Pancreas (tissue), 10 donors: ENCODE measurements at regions not wholly inside any gene's neighbourhood (a gene's known extent, or its start where the extent isn't known, plus 50 kb on each side); places are given as distances from the start of the nearest gene placed in this dataset.

Experiments used
- ATAC-seq, 4 donors: fragments of 200-7000 bp; cut with Tn5 transposase; one replicate each; pipeline versions ENCODE4 v1.8.0 to v1.9.1; 2020; ENCODE audit warnings: mild to moderate bottlenecking in 4 of 4, moderate library complexity in 4 of 4
- DNase-seq, 6 donors: peaks; one replicate each; pipeline ENCODE4 v3.0.0-alpha.2; 2020
- FAIRE-seq: peaks from 2 replicates; lab custom pipeline; 2012; peaks lifted over from hg19 to GRCh38; lab: Jason Lieb, UNC
- H3K27ac ChIP-seq, 4 donors: fragments of 200-600 bp; sonication (generic); 1 replicate in 3 of 4; 2 replicates in 1 of 4; pipeline versions ENCODE4 v1.5.0 to v1.8.0; 2020
- H3K27me3 ChIP-seq, 4 donors: fragments of 200-600 bp; one replicate each; pipeline ENCODE4 v1.8.0; 2021
- H3K36me3 ChIP-seq, 3 donors: fragments of 200-600 bp; sonication (generic) in 1 of 3; one replicate each; pipeline versions ENCODE4 v1.5.0 to v1.8.0; 2020 to 2021
- H3K4me1 ChIP-seq, 3 donors: fragments of 200-600 bp; one replicate each; pipeline ENCODE4 v1.8.0; 2021
- H3K4me3 ChIP-seq, 4 donors: fragments of 200-600 bp; sonication (generic) in 2 of 4; one replicate each; pipeline versions ENCODE4 v1.5.0 to v1.8.0; 2020 to 2021
- H3K9me3 ChIP-seq, 4 donors: fragments of 200-600 bp; one replicate each; pipeline ENCODE4 v1.8.0; 2021
- WGBS, 2 donors: extraction: QIAGEN DNeasy Blood & Tissue Kit; methylation state at CpG; one replicate each; pipeline ENCODE4 v1.1.7; 2013; 5-methylcytosine and 5-hydroxymethylcytosine counted together
- intact Hi-C, 3 donors: fragments of 100-400 bp; cut with DNase I; formaldehyde crosslinking; loops; one replicate each; pipeline versions ENCODE4 v1.11.1 to v1.14.2; 2022
- TF ChIP-seq, protein P1 (sequence below), 4 donors: fragments of 200-600 bp; sonication (generic) in 3 of 4; IDR thresholded peaks; one replicate each; pipeline versions ENCODE4 v1.5.0 to v1.8.0; 2021; ENCODE audit warnings: antibody characterized with exemption in 4 of 4
- donor health status: healthy with polysubstance abuse.
- donor health status: DM: no; HTN: no; CAD: no; lungs with moderate emphysema.
- donor health status: DM: no; HTN: no; CAD: no.
- donor health status: control.
- donor health status: control.
- donor health status: Bipolar disorder and iron deficiency.
- donor health status: DM: yes; HTN: yes; CAD: no.
- donor health status: DM: no; HTN: no; CAD: no.
- donor health status: DM: no; HTN: no; CAD: no.
- donor health status: DM: yes; HTN: yes; CAD: no.

DNA sequence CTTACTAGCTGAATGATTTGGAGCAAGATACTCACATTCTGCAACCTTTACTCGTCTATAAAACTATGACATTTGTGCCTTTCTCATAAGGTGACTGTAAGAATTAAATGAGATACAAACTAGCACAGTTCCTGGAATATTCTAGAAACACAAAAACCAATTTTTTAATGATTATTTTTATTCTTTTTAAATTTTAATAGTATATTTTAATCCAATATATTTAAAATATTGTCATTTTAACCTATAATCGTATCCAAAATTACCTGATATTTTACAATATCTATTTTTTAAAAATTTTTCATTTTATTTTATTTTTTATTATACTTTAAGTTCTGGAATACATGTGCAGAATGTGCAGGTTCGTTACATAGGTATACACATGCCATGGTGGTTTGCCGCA is 238.1 kb downstream of the OLFM4 start:
- H3K4me1 ChIP-seq: no peaks in the 10 kb centered on the region
- H3K4me3 ChIP-seq: no peak overlapping the region
- no peaks in the 10 kb centered on the region for H3K36me3 ChIP-seq
- TF ChIP-seq, protein P1, sequence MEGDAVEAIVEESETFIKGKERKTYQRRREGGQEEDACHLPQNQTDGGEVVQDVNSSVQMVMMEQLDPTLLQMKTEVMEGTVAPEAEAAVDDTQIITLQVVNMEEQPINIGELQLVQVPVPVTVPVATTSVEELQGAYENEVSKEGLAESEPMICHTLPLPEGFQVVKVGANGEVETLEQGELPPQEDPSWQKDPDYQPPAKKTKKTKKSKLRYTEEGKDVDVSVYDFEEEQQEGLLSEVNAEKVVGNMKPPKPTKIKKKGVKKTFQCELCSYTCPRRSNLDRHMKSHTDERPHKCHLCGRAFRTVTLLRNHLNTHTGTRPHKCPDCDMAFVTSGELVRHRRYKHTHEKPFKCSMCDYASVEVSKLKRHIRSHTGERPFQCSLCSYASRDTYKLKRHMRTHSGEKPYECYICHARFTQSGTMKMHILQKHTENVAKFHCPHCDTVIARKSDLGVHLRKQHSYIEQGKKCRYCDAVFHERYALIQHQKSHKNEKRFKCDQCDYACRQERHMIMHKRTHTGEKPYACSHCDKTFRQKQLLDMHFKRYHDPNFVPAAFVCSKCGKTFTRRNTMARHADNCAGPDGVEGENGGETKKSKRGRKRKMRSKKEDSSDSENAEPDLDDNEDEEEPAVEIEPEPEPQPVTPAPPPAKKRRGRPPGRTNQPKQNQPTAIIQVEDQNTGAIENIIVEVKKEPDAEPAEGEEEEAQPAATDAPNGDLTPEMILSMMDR (IDR thresholded peaks at IDR 0.05): no peak
- DNase-seq: no peak
- ATAC-seq: no peak
- WGBS, 2 donors: 55 to 63% methylated on average over 4 of the region's 4 CpGs
- H3K27ac ChIP-seq: no peak overlapping the region
- no peaks in the 10 kb centered on the region for H3K27me3 ChIP-seq
- no peaks in the 10 kb centered on the region for H3K9me3 ChIP-seq
- intact Hi-C loops: no loop called here
- no peak for FAIRE-seq

DNA sequence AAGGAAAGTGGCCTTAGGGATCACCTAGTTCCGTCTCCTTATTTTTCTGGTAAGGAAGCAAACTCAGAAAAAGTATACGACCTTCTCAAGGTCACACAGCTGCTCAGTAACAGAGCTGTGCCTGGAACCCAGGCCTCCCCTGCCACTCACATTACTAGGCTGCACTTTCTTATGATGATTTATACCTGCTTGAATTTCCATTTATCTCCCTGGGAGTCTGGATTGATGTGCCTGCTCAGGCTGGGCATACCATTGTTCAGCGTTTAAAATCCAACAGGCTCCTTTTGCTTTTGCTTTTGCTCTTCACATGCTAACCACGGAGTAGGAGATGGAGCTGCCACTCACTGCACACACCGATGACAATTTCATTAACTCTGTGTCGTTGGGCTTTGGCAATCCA is 241.0 kb downstream of the OLFM4 start:
- no peaks in the 10 kb centered on the region for H3K9me3 ChIP-seq
- DNase-seq (no peak), ATAC-seq (no peak), FAIRE-seq (no peak)
- TF ChIP-seq, protein P1 (IDR thresholded peaks at IDR 0.05): no peak
- intact Hi-C loops: no loop called here
- no peaks in the 10 kb centered on the region for H3K4me1 ChIP-seq
- no peaks in the 10 kb centered on the region for H3K36me3 ChIP-seq
- 42 to 52% methylated on average over 6 of the region's 6 CpGs for WGBS, 2 donors
- H3K4me3 ChIP-seq: no peak overlapping the region
- no peaks in the 10 kb centered on the region for H3K27me3 ChIP-seq
- H3K27ac ChIP-seq: no peak overlapping the region

DNA sequence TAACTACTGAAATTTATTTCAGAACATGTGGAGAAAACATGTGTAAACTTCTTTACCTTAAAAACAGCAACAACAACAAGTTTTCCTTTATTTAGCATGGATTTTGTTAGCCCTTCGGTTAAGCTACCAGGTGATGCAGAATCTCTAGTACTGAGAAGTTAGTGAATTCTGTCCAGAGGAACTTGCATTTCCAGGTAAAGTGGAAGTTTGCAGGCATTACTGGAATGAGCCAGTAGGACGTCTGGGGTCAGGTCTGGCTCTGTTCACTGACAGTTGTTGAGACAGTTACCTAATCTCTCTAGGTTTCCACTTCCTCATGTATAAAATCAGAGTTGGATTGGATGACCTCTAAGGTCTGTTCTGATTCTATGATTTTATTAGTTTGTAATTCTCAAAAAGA is 244.3 kb downstream of the OLFM4 start:
- intact Hi-C loops: no loop called here
- no peak for FAIRE-seq
- WGBS, 2 donors: 35 to 46% methylated on average over 2 of the region's 2 CpGs

DNA sequence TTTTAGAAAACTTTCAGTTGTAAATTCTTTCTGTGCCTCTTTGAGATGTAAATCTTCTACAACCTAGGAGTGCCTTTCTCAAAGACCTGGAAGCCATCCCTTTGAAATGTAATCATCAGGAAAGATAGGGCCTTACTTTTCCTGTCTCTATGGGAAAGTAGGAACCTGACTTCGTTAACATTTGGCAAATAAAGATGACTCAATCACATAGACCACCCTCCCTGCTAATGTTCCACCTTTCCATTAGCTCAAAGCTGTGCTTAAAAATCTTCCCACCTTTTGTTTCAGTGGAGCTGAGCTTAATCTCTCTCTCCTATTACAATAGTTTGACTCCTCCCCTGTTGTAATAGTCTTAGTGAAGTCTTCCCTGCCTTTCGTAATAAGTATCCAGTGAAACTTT is 247.7 kb downstream of the OLFM4 start:
- Histone ChIP-seq H3K27ac (no peak overlapping the region), H3K36me3 (no peaks in the 10 kb centered on the region), H3K4me1 (no peaks in the 10 kb centered on the region), H3K4me3 (no peak overlapping the region), H3K27me3 (no peaks in the 10 kb centered on the region), H3K9me3 (no peaks in the 10 kb centered on the region)
- WGBS, 2 donors: 30 to 35% methylated on average over 2 of the region's 2 CpGs
- intact Hi-C loops: no loop called here
- no peak for ATAC-seq
- TF ChIP-seq, protein P1 (IDR thresholded peaks at IDR 0.05): no peak
- DNase-seq: no peak
- no peak for FAIRE-seq

More for the DNA sequence above, 244.3 kb downstream of the OLFM4 start:
- Histone ChIP-seq H3K4me3 (no peak overlapping the region), H3K27ac (no peak overlapping the region), H3K36me3 (no peaks in the 10 kb centered on the region), H3K27me3 (no peaks in the 10 kb centered on the region), H3K4me1 (no peaks in the 10 kb centered on the region), H3K9me3 (no peaks in the 10 kb centered on the region)
- DNase-seq (no peak), ATAC-seq (no peak)
- TF ChIP-seq, protein P1 (IDR thresholded peaks at IDR 0.05): no peak

DNA sequence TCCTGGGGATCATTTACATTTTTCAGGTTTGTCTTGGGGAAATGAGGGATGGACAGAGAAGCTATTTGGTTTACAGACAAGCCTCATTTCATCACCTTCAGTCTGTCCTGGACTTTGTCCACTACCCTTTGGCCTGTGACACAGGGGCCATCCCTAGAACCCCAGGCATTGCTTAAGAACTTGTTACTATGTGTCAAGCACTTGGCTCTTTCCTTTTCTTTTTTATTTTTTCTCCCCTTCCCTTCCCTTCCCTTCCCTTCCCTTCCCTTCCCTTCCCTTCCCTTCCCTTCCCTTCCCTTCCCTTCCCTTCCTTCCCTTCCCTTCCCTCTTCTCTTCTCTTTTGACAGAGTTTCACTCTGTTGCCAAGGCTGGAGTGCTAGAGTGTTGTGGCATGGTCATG is 253.1 kb downstream of the OLFM4 start:
- H3K36me3 ChIP-seq: no peaks in the 10 kb centered on the region
- H3K27ac ChIP-seq: no peak overlapping the region
- intact Hi-C loops: no loop called here
- TF ChIP-seq, protein P1 (IDR thresholded peaks at IDR 0.05): no peak
- H3K9me3 ChIP-seq: no peaks in the 10 kb centered on the region
- ATAC-seq (no peak), DNase-seq (no peak), FAIRE-seq (no peak)
- no peaks in the 10 kb centered on the region for H3K4me1 ChIP-seq
- H3K27me3 ChIP-seq: no peaks in the 10 kb centered on the region
- no peak overlapping the region for H3K4me3 ChIP-seq
